ENCODE measurements at regions not wholly inside any gene's neighbourhood (a gene's known extent, or its start where the extent isn't known, plus 50 kb on each side); places are given as distances from the start of the nearest gene placed in this dataset.

GRCh38 chr4:123609829-123610228, 213.2 kb downstream of the SPRY1 start:
- H3K9me2 ChIP-seq (ENCODE audit: insufficient read depth, low read length) = no peaks in the 10 kb centered on the region
- H3K4me3 ChIP-seq (ENCODE audit: low read length) = no peak overlapping the region
- H3K36me3 ChIP-seq (ENCODE audit: insufficient read depth, low read length) = no peaks in the 10 kb centered on the region
- no peak overlapping the region for H3K9ac ChIP-seq (ENCODE audit: low read length)
- no peak overlapping the region for H3K4me2 ChIP-seq (ENCODE audit: low read length)
- TF ChIP-seq RAD21 (conservative IDR thresholded peaks at IDR 0.05) = no peak
- TF ChIP-seq CTCF (IDR thresholded peaks at IDR 0.05; ENCODE audit: poor library complexity, severe bottlenecking) = no peak
- TF ChIP-seq MXI1 (conservative IDR thresholded peaks at IDR 0.05; ENCODE audit: poor library complexity, severe bottlenecking) = no peak
- no peak for TF ChIP-seq EZH2 (IDR thresholded peaks at IDR 0.05; ENCODE audit: borderline replicate concordance, insufficient read depth, low read length, poor library complexity, severe bottlenecking)
- no peak for TF ChIP-seq EP300 (conservative IDR thresholded peaks at IDR 0.05; ENCODE audit: poor library complexity, severe bottlenecking)
- TF ChIP-seq TAF1 (IDR thresholded peaks at IDR 0.05; ENCODE audit: low read depth) = no peak
- no peak for TF ChIP-seq REST (IDR thresholded peaks at IDR 0.05; ENCODE audit: borderline replicate concordance)
- no peak for TF ChIP-seq SMC3 (conservative IDR thresholded peaks at IDR 0.05; ENCODE audit: poor library complexity)
- TF ChIP-seq POLR2AphosphoS5 (IDR thresholded peaks at IDR 0.05) = no peak
- H3K27me3 ChIP-seq (ENCODE audit: insufficient read depth, low read depth, low read length) = no peaks in the 10 kb centered on the region
- H3F3A ChIP-seq (ENCODE audit: insufficient read depth, low read length, poor library complexity, severe bottlenecking) = no peaks in the 10 kb centered on the region
- no peaks in the 10 kb centered on the region for H3K79me2 ChIP-seq (replicated peaks; ENCODE audit: insufficient read depth, low read length)
- H2AFZ ChIP-seq (ENCODE audit: low read depth, low read length) = no peak overlapping the region
- H3K9me3 ChIP-seq (ENCODE audit: low read length) = no peaks in the 10 kb centered on the region
- no peak overlapping the region for H3K27ac ChIP-seq (ENCODE audit: low read length)
- no peaks in the 10 kb centered on the region for H4K20me1 ChIP-seq (ENCODE audit: insufficient read depth)

GRCh38 chr4:123613586-123614344, 217.2 kb downstream of the SPRY1 start:
- H3F3A ChIP-seq (ENCODE audit: insufficient read depth, low read length, poor library complexity, severe bottlenecking) = peaks cover 9% of the 10 kb centered on the region
- no peaks in the 10 kb centered on the region for H3K36me3 ChIP-seq (ENCODE audit: insufficient read depth, low read length)
- no peak overlapping the region for H3K4me2 ChIP-seq (ENCODE audit: low read length)
- no peaks in the 10 kb centered on the region for H3K9me2 ChIP-seq (ENCODE audit: insufficient read depth, low read length)
- no peaks in the 10 kb centered on the region for H3K79me2 ChIP-seq (replicated peaks; ENCODE audit: insufficient read depth, low read length)
- H3K27ac ChIP-seq (ENCODE audit: low read length) = no peak overlapping the region
- H3K9ac ChIP-seq (ENCODE audit: low read length) = no peak overlapping the region
- no peak for TF ChIP-seq EZH2 (IDR thresholded peaks at IDR 0.05; ENCODE audit: borderline replicate concordance, insufficient read depth, low read length, poor library complexity, severe bottlenecking)
- no peak for TF ChIP-seq EP300 (conservative IDR thresholded peaks at IDR 0.05; ENCODE audit: poor library complexity, severe bottlenecking)
- no peak for TF ChIP-seq POLR2AphosphoS5 (IDR thresholded peaks at IDR 0.05)
- TF ChIP-seq SMC3 (conservative IDR thresholded peaks at IDR 0.05; ENCODE audit: poor library complexity) = no peak
- no peak for TF ChIP-seq REST (IDR thresholded peaks at IDR 0.05; ENCODE audit: borderline replicate concordance)
- no peak for TF ChIP-seq MXI1 (conservative IDR thresholded peaks at IDR 0.05; ENCODE audit: poor library complexity, severe bottlenecking)
- TF ChIP-seq CTCF (IDR thresholded peaks at IDR 0.05; ENCODE audit: poor library complexity, severe bottlenecking) = no peak
- no peak for TF ChIP-seq RAD21 (conservative IDR thresholded peaks at IDR 0.05)
- TF ChIP-seq TAF1 (IDR thresholded peaks at IDR 0.05; ENCODE audit: low read depth) = no peak
- H4K20me1 ChIP-seq (ENCODE audit: insufficient read depth) = no peaks in the 10 kb centered on the region
- no peaks in the 10 kb centered on the region for H3K9me3 ChIP-seq (ENCODE audit: low read length)
- no peak overlapping the region for H3K4me3 ChIP-seq (ENCODE audit: low read length)
- no peak overlapping the region for H2AFZ ChIP-seq (ENCODE audit: low read depth, low read length)
- H3K27me3 ChIP-seq (ENCODE audit: insufficient read depth, low read depth, low read length) = no peaks in the 10 kb centered on the region

Data from neural cell (in vitro differentiated cells).